NCI-H345 (cell line): ENCODE measurements at regions not wholly inside any gene's neighbourhood (a gene's known extent, or its start where the extent isn't known, plus 50 kb on each side); places are given as distances from the start of the nearest gene placed in this dataset.
"Not testable (repeated sequence)": the region's sequence is repeated elsewhere in the genome, so short reads cannot be mapped to it uniquely, and the experiment has no call there.

Experiments
- DNase-seq: peaks from one replicate; lab custom pipeline; 2025; lab: John Stamatoyannopoulos, UW

- DNase-seq: no peak
These were observed 1802.2 kb upstream of the PIK3C3 start for GRCh38 chr18:40152859-40153258.

GRCh38 chr18:40148960-40149359, 1806.1 kb upstream of the PIK3C3 start:
- no peak for DNase-seq

GRCh38 chr18:40133253-40133652, 1821.8 kb upstream of the PIK3C3 start:
- DNase-seq: no peak

- not testable (repeated sequence) for DNase-seq
These were observed 1822.6 kb upstream of the PIK3C3 start for GRCh38 chr18:40132438-40132837.

DNA sequence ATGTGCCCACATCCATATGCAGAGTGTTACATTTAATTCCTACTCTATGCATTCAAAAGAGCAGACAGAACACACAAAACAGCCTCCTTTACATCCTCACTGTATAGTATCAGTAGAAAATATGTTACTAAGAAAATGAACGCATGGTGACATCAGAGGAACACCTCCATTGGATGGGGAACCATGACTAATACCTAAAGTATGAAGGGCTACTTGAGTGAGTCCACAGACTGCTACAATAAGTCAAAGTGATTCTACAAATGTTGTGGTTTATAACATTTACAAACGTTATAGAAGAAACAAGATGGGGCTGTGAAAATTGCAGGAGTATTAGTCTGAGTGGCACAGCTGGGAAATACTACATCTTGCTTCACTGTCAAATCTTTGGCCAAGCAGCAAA, 1830.9 kb upstream of the PIK3C3 start:
- DNase-seq: no peak

DNA sequence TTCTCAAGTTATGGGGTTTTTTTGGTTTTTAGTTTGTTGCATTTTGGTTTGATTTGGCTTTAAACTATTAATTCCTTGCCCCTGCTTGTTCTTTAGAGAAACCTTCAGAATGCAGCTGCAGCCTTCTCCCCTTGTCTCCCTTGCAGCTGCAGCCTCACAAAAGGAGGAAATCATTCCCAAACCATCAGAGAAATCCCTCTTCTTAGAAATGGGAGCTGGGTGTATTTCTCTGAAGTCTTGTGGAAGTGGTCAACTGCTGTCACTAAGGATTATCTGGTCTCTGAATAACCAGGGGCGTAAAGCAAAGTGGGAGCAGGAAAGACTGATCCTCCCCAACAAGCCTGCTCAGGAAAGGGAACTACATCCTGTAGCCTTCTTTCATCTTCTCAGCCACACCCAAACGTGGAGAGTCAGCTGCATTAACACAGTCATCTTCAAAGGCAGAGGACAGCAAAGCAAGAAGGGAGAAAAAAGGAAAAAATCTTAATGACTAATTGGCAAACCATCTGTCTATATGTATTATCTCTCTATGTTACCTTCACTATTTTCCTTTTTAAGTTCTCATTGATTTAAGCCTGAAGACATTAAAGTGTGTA, 1834.1 kb upstream of the PIK3C3 start:
- no peak for DNase-seq

GRCh38 chr18:40120356-40120755, 1834.7 kb upstream of the PIK3C3 start:
- DNase-seq: no peak

DNA sequence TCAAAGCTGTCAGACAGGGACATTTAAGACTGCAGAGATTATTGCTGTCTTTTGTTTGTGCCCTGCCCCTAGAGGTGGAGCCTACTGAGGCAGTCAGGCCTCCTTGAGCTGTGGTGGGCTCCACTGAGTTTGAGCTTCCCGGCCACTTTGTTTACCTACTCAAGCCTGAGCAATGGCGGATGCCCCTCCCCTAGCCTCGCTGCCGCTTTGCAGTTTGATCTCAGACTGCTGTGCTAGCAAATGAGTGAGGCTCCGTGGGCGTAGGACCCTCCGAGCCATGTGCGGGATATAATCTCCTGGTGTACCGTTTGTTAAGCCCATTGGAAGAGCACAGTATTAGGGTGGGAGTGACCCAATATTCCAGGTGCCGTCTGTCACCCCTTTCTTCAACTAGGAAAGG, 1835.5 kb upstream of the PIK3C3 start:
- not testable (repeated sequence) for DNase-seq

DNA sequence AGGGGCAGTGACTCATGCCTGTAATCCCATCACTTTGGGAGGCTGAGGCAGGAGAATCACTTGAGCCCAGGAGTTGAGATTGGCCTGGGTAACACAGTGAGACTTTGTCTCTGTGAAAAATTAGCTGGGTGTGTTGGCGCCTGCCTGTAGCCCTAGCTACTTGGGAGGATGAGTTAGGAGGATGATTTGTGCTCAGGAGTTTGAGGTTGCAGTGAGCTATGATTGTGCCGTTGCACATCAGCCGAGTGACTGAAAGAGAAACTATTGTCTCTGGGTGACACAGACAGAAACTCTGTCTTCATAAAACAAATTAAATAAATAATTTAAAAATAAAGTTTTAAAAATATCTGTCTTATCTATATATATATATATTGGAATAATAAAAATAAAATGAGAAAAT, 1844.6 kb upstream of the PIK3C3 start:
- DNase-seq: no peak

DNA sequence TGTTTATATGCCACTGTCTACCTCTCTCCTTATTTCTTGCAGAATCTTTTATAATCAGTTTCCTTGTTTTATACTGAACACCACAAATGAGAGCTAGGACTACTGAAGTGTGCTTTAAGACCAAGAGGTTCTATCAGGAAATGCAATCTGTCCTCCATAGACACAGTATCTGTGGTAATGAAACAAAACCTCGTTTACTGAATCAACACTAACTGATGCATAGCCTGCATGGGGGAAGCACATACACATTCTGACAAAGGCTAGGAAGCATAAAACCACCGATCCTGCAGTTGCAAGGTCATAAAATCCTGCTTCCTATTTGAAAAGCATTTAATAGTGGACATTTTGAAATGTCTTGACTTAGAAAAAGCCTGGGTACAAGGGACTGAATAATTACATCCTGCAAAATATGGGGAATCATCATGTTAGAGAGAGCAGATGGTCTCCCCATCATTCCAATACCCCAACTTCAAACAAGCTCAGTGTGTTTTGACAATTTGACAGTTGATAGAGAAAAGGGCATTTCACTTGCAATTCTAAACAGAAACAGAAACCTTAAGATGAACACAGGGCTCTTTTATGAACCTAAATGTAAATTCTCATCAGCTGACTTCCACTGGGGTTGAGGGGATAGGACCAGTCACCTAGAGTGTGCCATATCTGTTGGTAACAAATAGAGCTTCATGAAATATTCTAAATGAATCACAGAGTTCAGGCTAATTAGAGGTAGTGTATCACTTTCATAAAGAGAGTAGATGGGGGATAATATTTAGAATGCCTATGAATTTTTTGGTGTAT, 1845.6 kb upstream of the PIK3C3 start:
- peak; percentile 40 for DNase-seq

GRCh38 chr18:40108596-40108995, 1846.4 kb upstream of the PIK3C3 start:
- DNase-seq: peak; percentile 10

GRCh38 chr18:40102903-40103302, 1852.1 kb upstream of the PIK3C3 start:
- DNase-seq: no peak

GRCh38 chr18:40099641-40100040, 1855.4 kb upstream of the PIK3C3 start:
- DNase-seq: no peak

GRCh38 chr18:40096675-40097074, 1858.4 kb upstream of the PIK3C3 start:
- DNase-seq: no peak

DNA sequence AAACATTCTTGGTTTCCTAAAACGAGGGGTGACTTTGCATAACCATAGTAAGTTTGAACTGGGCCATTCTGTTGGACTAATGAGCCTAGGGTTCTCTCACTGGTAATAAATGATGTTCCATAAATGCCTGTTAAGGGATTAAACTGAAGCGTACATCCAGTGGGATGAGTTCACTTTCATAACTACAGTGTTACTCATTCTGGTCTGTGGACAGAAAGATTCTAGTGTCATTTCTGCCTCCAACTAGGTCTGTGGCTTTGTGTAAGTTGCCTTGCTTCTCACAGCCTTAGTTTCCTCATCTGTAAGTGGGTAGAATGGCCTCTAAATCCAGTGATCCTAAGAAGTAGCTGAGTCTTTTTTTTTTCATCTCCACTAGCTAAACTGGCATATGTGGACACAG, 1860.6 kb upstream of the PIK3C3 start:
- no peak for DNase-seq

DNA sequence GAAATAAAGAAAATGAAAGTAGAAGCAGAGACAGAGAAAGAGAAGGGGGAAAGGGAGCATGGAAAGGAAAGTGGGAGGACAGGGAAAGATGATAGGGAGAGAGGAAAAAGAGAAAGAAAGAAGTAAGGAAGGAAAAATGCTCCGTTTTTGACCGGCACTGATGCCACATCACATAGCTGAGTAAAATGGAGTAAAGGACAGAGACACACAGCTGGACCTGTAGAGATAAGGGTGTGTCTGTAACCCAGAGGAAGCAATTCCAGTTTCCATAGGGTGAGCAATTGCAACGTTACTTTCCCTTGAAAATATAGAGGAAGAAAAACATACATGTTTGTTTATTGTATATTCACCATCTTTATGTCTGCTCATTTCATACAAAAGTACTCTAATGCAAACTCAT, 1866.9 kb upstream of the PIK3C3 start:
- no peak for DNase-seq

GRCh38 chr18:40079786-40080185, 1875.2 kb upstream of the PIK3C3 start:
- DNase-seq: no peak

- DNase-seq: peak; percentile 46
These were observed 1879.4 kb upstream of the PIK3C3 start for GRCh38 chr18:40075616-40076015.

DNA sequence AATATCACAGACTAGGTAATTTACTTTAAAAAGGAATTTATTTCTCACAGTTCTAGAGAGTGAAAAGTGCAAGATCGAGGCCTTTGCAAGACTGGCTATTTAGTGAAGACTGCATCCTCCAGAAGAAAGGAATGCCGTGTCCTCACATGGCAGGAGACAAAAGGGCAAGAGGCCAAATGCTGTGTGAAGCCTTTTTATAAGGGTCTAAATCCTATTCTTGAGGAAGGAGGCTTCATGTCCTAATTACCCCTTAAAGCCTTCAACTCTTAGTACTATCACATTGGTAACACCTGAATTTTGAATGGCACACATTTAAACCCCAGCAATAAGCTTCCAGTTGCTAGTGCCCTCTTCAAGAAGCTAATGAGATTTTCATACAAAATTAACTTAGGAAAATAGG, 1882.3 kb upstream of the PIK3C3 start:
- no peak for DNase-seq

- no peak for DNase-seq
These were observed 1888.7 kb upstream of the PIK3C3 start for GRCh38 chr18:40066368-40066767.

GRCh38 chr18:40063488-40063887, 1891.5 kb upstream of the PIK3C3 start:
- no peak for DNase-seq

- DNase-seq: no peak
These were observed 1893.9 kb upstream of the PIK3C3 start for GRCh38 chr18:40061086-40061485.

- no peak for DNase-seq
These were observed 1894.5 kb upstream of the PIK3C3 start for GRCh38 chr18:40060562-40060961.
